Pancreas (tissue), 10 donors: ENCODE measurements at regions not wholly inside any gene's neighbourhood (a gene's known extent, or its start where the extent isn't known, plus 50 kb on each side); places are given as distances from the start of the nearest gene placed in this dataset.
A peak's percentile ranks its signal among the peaks of the same experiment; 100 is the strongest.

Source experiments
- ATAC-seq, 4 donors: fragments of 200-7000 bp; cut with Tn5 transposase; one replicate each; pipeline versions ENCODE4 v1.8.0 to v1.9.1; 2020; ENCODE audit warnings: mild to moderate bottlenecking in 4 of 4, moderate library complexity in 4 of 4
- DNase-seq, 6 donors: peaks; one replicate each; pipeline ENCODE4 v3.0.0-alpha.2; 2020
- FAIRE-seq: peaks from 2 replicates; lab custom pipeline; 2012; peaks lifted over from hg19 to GRCh38; lab: Jason Lieb, UNC
- H3K27ac ChIP-seq, 4 donors: fragments of 200-600 bp; sonication (generic); 1 replicate in 3 of 4; 2 replicates in 1 of 4; pipeline versions ENCODE4 v1.5.0 to v1.8.0; 2020
- H3K27me3 ChIP-seq, 4 donors: fragments of 200-600 bp; one replicate each; pipeline ENCODE4 v1.8.0; 2021
- H3K36me3 ChIP-seq, 3 donors: fragments of 200-600 bp; sonication (generic) in 1 of 3; one replicate each; pipeline versions ENCODE4 v1.5.0 to v1.8.0; 2020 to 2021
- H3K4me1 ChIP-seq, 3 donors: fragments of 200-600 bp; one replicate each; pipeline ENCODE4 v1.8.0; 2021
- H3K4me3 ChIP-seq, 4 donors: fragments of 200-600 bp; sonication (generic) in 2 of 4; one replicate each; pipeline versions ENCODE4 v1.5.0 to v1.8.0; 2020 to 2021
- H3K9me3 ChIP-seq, 4 donors: fragments of 200-600 bp; one replicate each; pipeline ENCODE4 v1.8.0; 2021
- CTCF ChIP-seq, 4 donors: fragments of 200-600 bp; sonication (generic) in 3 of 4; IDR thresholded peaks; one replicate each; pipeline versions ENCODE4 v1.5.0 to v1.8.0; 2021; ENCODE audit warnings: antibody characterized with exemption in 4 of 4
- WGBS, 2 donors: extraction: QIAGEN DNeasy Blood & Tissue Kit; methylation state at CpG; one replicate each; pipeline ENCODE4 v1.1.7; 2013; 5-methylcytosine and 5-hydroxymethylcytosine counted together
- intact Hi-C, 3 donors: fragments of 100-400 bp; cut with DNase I; formaldehyde crosslinking; loops; one replicate each; pipeline versions ENCODE4 v1.11.1 to v1.14.2; 2022
- donor health status: healthy with polysubstance abuse.
- donor health status: DM: no; HTN: no; CAD: no; lungs with moderate emphysema.
- donor health status: DM: no; HTN: no; CAD: no.
- donor health status: control.
- donor health status: control.
- donor health status: Bipolar disorder and iron deficiency.
- donor health status: DM: yes; HTN: yes; CAD: no.
- donor health status: DM: no; HTN: no; CAD: no.
- donor health status: DM: no; HTN: no; CAD: no.
- donor health status: DM: yes; HTN: yes; CAD: no.

- ATAC-seq (no peak), FAIRE-seq (no peak), DNase-seq (no peak)
- Histone ChIP-seq H3K36me3 (no peaks in the 10 kb centered on the region), H3K27ac (no peak overlapping the region), H3K27me3 (peaks cover 0 to 4% (median 0%) of the 10 kb centered on the region in 4 donors), H3K4me1 (no peaks in the 10 kb centered on the region), H3K4me3 (no peak overlapping the region), H3K9me3 (no peaks in the 10 kb centered on the region)
- 54 to 67% methylated on average over 4 of the region's 4 CpGs for WGBS, 2 donors
- intact Hi-C loops: no loop called here
- no peak for TF ChIP-seq CTCF (IDR thresholded peaks at IDR 0.05)
These were observed 208.4 kb downstream of the NXPE2 start for GRCh38 chr11:114886644-114887265.

- H3K36me3 ChIP-seq: no peaks in the 10 kb centered on the region
- peaks cover 0 to 4% (median 0%) of the 10 kb centered on the region in 4 donors for H3K27me3 ChIP-seq
- H3K4me3 ChIP-seq: no peak overlapping the region
- no peak for FAIRE-seq
- no peak for DNase-seq
- TF ChIP-seq CTCF (IDR thresholded peaks at IDR 0.05): no peak
- WGBS, 2 donors: 17 to 18% methylated on average over 12 of the region's 12 CpGs
- H3K9me3 ChIP-seq: no peaks in the 10 kb centered on the region
- no peak overlapping the region for H3K27ac ChIP-seq
- ATAC-seq: no peak
- intact Hi-C loops: no loop called here
- no peaks in the 10 kb centered on the region for H3K4me1 ChIP-seq
These were observed 211.3 kb downstream of the NXPE2 start for GRCh38 chr11:114889594-114890011.

- intact Hi-C loops: no loop called here
- peaks cover 0 to 4% (median 0%) of the 10 kb centered on the region in 4 donors for H3K27me3 ChIP-seq
- H3K4me1 ChIP-seq: no peaks in the 10 kb centered on the region
- no peaks in the 10 kb centered on the region for H3K9me3 ChIP-seq
- no peak for TF ChIP-seq CTCF (IDR thresholded peaks at IDR 0.05)
- DNase-seq (no peak), ATAC-seq (no peak), FAIRE-seq (no peak)
- 27% methylated on average over 8 of the region's 8 CpGs for WGBS, 2 donors
- no peak overlapping the region for H3K4me3 ChIP-seq
- no peak overlapping the region for H3K27ac ChIP-seq
- no peaks in the 10 kb centered on the region for H3K36me3 ChIP-seq
These were observed 211.7 kb downstream of the NXPE2 start for GRCh38 chr11:114890038-114890437.

- peaks cover 0 to 4% (median 0%) of the 10 kb centered on the region in 4 donors for H3K27me3 ChIP-seq
- no peak overlapping the region for H3K4me3 ChIP-seq
- H3K4me1 ChIP-seq: no peaks in the 10 kb centered on the region
- H3K27ac ChIP-seq: no peak overlapping the region
- intact Hi-C loops: no loop called here
- no peak for FAIRE-seq
- ATAC-seq: no peak
- H3K9me3 ChIP-seq: no peaks in the 10 kb centered on the region
- no peak for DNase-seq
- no peak for TF ChIP-seq CTCF (IDR thresholded peaks at IDR 0.05)
- no peaks in the 10 kb centered on the region for H3K36me3 ChIP-seq
- WGBS, 2 donors: 63 to 88% methylated on average over 1 of the region's 1 CpG
These were observed 213.6 kb downstream of the NXPE2 start for GRCh38 chr11:114891911-114892310.

- ATAC-seq (no peak), DNase-seq (no peak), FAIRE-seq (no peak)
- Histone ChIP-seq H3K27ac (no peak overlapping the region), H3K4me3 (no peak overlapping the region), H3K27me3 (no peaks in the 10 kb centered on the region), H3K36me3 (no peaks in the 10 kb centered on the region), H3K4me1 (no peaks in the 10 kb centered on the region), H3K9me3 (no peaks in the 10 kb centered on the region)
- TF ChIP-seq CTCF (IDR thresholded peaks at IDR 0.05): peak in 1 of 4 donors; percentile 18
- 73 to 88% methylated on average over 3 of the region's 3 CpGs for WGBS, 2 donors
- intact Hi-C loops: no loop called here
These were observed 214.3 kb downstream of the NXPE2 start for GRCh38 chr11:114892381-114893197.
